GM19463 (cell line): ENCODE measurements at regions not wholly inside any gene's neighbourhood (a gene's known extent, or its start where the extent isn't known, plus 50 kb on each side); places are given as distances from the start of the nearest gene placed in this dataset.

Source experiments
- ATAC-seq: cut with Tn5 transposase; IDR thresholded peaks from one replicate; pipeline ENCODE4 v1.9.1; 2021; ENCODE audit warnings: mild to moderate bottlenecking, moderate library complexity; ENCODE audit not compliant: unreplicated experiment

- ATAC-seq = no peak
These were observed 545.6 kb upstream of the ZNF385D start for GRCh38 chr3:22296601-22297000.

- no peak for ATAC-seq
These were observed 546.4 kb upstream of the ZNF385D start for GRCh38 chr3:22297436-22297835.

- ATAC-seq = no peak
These were observed 555.4 kb upstream of the ZNF385D start for GRCh38 chr3:22306454-22306853.

- ATAC-seq = no peak
These were observed 557.9 kb upstream of the ZNF385D start for GRCh38 chr3:22308871-22309270.

GRCh38 chr3:22315925-22316324, 564.9 kb upstream of the ZNF385D start:
- no peak for ATAC-seq

GRCh38 chr3:22318325-22318724, 567.3 kb upstream of the ZNF385D start:
- no peak for ATAC-seq

- ATAC-seq = no peak
These were observed 568.4 kb upstream of the ZNF385D start for GRCh38 chr3:22319446-22319845.

GRCh38 chr3:22322861-22323260, 571.9 kb upstream of the ZNF385D start:
- ATAC-seq = no peak

- no peak for ATAC-seq
These were observed 575.3 kb upstream of the ZNF385D start for GRCh38 chr3:22326305-22326704.

- ATAC-seq = no peak
These were observed 584.0 kb upstream of the ZNF385D start for GRCh38 chr3:22334996-22335395.

GRCh38 chr3:22349215-22349851, 598.3 kb upstream of the ZNF385D start:
- no peak for ATAC-seq

GRCh38 chr3:22351806-22352205, 600.8 kb upstream of the ZNF385D start:
- no peak for ATAC-seq

- ATAC-seq = no peak
These were observed 602.1 kb upstream of the ZNF385D start for GRCh38 chr3:22353126-22353525.

GRCh38 chr3:22358334-22358733, 607.3 kb upstream of the ZNF385D start:
- ATAC-seq = no peak

GRCh38 chr3:22360164-22360563, 609.2 kb upstream of the ZNF385D start:
- no peak for ATAC-seq

- ATAC-seq = no peak
These were observed 610.0 kb upstream of the ZNF385D start for GRCh38 chr3:22360970-22361369.

- no peak for ATAC-seq
These were observed 610.5 kb upstream of the ZNF385D start for GRCh38 chr3:22361521-22361920.

GRCh38 chr3:22364851-22365250, 613.8 kb upstream of the ZNF385D start:
- no peak for ATAC-seq

GRCh38 chr3:22366781-22367180, 615.8 kb upstream of the ZNF385D start:
- no peak for ATAC-seq

GRCh38 chr3:22371036-22371435, 620.0 kb upstream of the ZNF385D start:
- no peak for ATAC-seq

- peak; percentile 9 for ATAC-seq
These were observed 620.7 kb upstream of the ZNF385D start for GRCh38 chr3:22371607-22372291.

GRCh38 chr3:22372292-22373062, 621.5 kb upstream of the ZNF385D start:
- peak; percentile 50 for ATAC-seq
